ENCODE measurements at regions not wholly inside any gene's neighbourhood (a gene's known extent, or its start where the extent isn't known, plus 50 kb on each side); places are given as distances from the start of the nearest gene placed in this dataset.

DNA sequence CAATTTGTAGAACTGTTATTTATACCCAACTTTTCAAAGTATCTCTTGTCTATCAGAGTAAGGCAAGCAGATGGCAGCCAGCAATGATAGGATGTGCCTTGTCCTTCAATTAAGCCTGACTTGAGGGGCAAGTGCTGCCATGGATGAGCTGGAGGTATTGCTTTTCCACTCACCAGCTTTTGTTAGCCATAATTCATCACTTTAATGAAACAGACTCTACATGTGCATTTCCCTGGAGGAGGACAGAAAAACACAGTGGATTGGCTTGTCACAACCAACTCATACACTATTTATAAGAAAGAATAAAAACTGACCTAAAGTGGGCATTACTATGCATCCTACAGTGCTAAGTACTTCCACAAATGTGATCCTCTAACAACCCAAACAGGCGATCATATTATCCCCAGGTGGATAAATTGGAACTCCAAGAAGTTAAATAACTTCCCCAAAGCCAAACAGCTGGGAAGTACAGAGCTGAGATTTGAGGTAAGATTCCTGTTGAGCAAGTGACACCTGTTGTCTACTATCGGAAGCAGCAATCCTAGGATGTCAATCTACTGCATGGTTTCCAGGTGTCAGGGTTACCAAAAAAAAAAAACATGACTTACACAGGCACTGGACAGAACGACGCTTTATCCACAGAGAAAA lies 73.9 kb upstream of the NRSN1 start:
- TF ChIP-seq CTCF (IDR thresholded peaks at IDR 0.05) (no peak), POLR2A (IDR thresholded peaks at IDR 0.05) (no peak)
